GM19468 (cell line): ENCODE measurements at regions not wholly inside any gene's neighbourhood (a gene's known extent, or its start where the extent isn't known, plus 50 kb on each side); places are given as distances from the start of the nearest gene placed in this dataset.
"Not testable (repeated sequence)": the region's sequence is repeated elsewhere in the genome, so short reads cannot be mapped to it uniquely, and the experiment has no call there.

Source experiments
- ATAC-seq: cut with Tn5 transposase; IDR thresholded peaks from one replicate; pipeline ENCODE4 v1.9.1; 2021; ENCODE audit warnings: mild to moderate bottlenecking, moderate library complexity, moderate number of reproducible peaks; ENCODE audit not compliant: unreplicated experiment; ENCODE audit errors: extremely low read depth

DNA sequence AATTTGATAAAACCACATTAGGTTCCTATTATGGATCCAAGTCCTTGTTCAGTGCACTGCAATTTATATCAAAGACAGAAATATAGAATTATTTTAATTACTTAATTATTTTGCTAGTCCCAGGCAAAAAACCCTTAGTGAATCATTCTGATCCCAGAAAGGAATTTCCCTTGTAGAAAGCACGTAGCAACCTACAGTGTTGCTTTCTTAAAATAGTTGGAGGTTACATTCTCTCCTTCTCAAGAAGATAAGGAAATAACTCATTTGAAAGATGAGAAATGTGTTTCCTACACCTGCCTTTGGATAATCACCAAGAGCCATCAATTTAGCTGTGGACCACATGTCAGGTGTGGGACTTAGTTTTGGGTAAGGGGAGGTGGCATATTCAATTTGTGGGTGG lies 434.9 kb downstream of the SHISA9 start:
- ATAC-seq: no peak

- not testable (repeated sequence) for ATAC-seq
Observed at GRCh38 chr16:13336907-13337881, 435.8 kb downstream of the SHISA9 start.

DNA sequence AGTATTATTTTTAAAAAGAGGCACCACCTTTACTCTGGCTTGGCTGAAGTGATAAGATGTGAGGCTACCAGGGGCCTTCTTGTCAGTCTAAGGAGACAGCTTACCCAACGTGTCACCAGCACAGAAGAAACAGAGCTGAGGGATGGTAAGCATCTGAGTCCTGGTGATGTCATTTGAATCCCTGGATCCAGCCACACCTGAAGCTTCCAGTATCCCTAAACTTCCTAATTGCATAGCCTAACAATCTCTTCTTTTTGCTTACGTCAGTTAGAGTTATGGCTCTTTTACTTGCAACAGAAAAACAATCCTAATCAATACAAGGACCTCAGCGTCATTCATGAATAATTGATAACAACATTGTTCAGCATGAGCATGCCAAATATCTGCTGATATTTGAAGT lies 436.6 kb downstream of the SHISA9 start:
- no peak for ATAC-seq

DNA sequence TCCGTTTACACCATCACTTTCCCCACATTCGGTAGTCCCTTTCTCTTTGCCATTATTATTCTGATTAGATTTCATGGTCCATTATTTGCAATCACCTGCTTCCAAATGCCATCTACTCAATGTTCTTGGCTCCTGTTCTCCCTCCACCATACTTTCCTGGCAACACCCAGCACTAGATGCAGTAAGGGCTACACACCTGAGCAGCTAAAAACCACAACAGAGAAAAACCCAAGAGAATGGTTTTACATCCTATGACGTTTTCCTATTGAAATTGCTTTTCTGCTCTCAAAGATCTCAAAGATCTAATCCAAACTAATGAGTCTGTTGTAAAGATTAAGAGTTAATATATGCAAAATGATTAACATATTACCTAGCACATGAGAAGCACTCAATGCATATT lies 441.3 kb downstream of the SHISA9 start:
- no peak for ATAC-seq

DNA sequence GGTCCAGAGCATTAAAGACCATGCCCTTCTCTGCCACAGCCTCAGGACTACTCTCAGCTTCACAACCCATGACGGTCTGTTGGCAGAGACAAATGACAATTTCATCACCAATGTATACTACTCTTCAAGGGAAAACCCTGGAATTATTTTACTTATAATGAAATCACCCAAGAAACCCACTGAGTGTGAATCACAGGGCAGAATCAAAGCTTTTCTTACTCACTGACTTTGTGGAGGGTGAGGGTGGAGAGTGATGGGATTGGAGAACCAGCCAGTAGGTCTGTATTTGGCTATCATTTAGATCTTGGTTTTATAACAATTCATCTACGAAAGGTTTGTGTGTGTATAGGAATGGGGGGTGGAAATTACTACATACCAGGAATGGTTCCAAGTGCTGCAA lies 442.6 kb downstream of the SHISA9 start:
- no peak for ATAC-seq

- ATAC-seq: no peak
Observed at GRCh38 chr16:13348416-13348815, 447.0 kb downstream of the SHISA9 start.

GRCh38 chr16:13350000-13350399 lies 448.6 kb downstream of the SHISA9 start:
- no peak for ATAC-seq

GRCh38 chr16:13351181-13351580 lies 449.8 kb downstream of the SHISA9 start:
- no peak for ATAC-seq

GRCh38 chr16:13351601-13352217 lies 450.3 kb downstream of the SHISA9 start:
- ATAC-seq: no peak

GRCh38 chr16:13352796-13353195 lies 451.4 kb downstream of the SHISA9 start:
- not testable (repeated sequence) for ATAC-seq

DNA sequence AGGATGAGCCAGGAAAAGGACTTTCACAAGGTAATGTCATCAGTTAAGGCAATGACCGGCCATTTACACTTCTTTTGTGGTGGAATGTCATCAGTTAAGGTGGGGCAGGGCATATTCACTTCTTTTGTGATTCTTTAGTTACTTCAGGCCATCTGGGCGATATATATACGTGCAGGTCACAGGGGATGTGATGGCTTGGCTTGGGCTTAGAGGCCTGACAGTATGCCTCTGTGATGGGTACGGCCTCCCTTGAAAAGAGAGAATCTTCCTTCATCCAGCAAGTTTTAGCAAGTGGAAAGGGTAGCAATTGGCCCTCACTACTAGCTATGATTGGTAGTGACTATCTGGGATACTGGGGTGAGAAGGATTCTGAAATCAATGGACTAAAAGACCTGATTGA lies 456.4 kb downstream of the SHISA9 start:
- not testable (repeated sequence) for ATAC-seq

- no peak for ATAC-seq
Observed at GRCh38 chr16:13359835-13360234, 458.4 kb downstream of the SHISA9 start.

- ATAC-seq: no peak
Observed at GRCh38 chr16:13372421-13372820, 471.0 kb downstream of the SHISA9 start.

- ATAC-seq: no peak
Observed at GRCh38 chr16:13376174-13376573, 474.8 kb downstream of the SHISA9 start.

DNA sequence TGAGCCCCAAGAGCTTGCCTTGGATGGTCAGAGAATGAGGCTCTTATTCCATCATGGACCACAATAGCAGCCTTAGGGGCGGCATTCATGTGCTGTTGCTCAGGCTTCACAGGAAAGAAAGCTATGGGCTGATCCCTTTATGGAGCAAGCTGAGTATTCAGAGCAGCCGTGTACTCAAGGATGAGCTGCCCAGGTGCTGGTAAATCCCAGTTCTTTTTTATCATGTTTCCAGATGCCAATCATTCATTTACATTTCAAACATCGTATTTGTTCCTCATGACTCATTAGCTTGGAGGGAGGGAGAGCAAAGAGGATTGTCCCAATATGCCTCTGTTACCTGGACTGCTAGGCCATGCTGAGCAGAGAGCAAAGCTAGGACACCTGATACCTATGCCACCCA lies 475.7 kb downstream of the SHISA9 start:
- no peak for ATAC-seq

DNA sequence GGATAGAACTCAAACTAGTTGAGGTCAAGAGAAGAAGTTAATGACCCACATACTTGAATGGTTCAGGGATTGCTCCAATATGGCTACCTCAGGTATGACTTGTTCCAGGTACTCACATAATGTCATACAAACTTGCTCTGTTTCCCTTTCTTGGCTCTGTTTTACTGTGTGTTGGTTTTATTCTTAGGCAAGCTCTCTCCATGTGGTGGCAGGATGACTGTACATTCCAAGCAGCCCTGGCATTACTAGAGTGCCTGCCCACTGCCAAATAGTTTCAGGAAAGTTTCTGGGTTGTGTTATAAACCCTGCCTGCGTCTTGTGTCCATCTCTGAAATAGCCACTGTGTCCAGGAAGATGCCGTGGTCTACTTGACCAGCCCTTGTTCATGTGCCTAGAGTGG lies 476.8 kb downstream of the SHISA9 start:
- no peak for ATAC-seq

DNA sequence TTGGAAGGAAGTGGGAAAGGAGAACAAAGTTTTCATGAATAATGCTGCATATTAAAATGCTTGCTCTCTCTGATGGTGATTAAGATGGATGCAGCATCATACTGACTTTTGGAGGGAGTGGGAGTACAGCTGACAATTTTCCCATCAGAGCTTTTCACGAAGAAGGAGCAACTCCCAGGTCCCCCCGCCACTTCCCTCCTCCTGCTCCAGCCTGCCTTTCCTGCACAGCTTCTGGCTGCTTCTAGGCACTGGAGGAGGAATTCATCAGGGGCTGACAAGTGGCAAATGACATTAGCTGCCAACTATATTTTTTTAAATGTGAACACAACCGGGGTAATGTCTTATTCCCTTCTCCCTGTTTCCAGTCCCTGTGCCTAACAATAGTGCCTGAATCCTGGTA lies 477.9 kb downstream of the SHISA9 start:
- no peak for ATAC-seq

DNA sequence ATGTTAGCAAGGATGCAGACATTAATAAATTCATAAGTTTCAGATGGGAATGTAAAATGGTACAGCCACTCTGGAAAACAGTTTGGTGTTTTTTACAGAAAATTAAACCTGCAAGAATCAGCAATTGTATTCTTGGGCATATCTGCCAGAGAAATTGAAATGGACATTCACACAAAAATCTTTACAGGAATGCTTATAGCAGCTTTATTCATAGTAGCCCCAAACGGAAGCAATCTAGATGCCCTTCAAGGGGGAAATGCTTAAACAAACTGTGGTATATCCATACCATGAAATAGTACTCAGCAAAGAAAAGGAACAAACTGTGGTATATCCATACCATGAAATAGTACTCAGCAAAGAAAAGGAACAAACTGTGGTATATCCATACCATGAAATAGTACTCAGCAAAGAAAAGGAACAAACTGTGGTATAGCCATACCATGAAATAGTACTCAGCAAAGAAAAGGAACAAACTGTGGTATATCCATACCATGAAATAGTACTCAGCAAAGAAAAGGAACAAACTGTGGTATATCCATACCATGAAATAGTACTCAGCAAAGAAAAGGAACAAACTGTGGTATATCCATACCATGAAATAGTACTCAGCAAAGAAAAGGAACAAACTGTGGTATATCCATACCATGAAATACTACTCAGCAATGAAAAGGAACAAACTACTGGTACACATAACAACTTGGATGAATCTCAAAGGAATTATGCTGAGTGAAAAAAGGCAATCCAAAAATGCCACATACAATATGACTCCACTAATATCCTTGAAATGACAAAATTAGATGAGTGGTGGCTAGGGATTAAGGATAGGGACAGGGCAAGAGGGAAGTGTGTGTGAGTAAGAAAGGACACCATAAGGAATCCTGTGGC lies 484.0 kb downstream of the SHISA9 start:
- not testable (repeated sequence) for ATAC-seq

DNA sequence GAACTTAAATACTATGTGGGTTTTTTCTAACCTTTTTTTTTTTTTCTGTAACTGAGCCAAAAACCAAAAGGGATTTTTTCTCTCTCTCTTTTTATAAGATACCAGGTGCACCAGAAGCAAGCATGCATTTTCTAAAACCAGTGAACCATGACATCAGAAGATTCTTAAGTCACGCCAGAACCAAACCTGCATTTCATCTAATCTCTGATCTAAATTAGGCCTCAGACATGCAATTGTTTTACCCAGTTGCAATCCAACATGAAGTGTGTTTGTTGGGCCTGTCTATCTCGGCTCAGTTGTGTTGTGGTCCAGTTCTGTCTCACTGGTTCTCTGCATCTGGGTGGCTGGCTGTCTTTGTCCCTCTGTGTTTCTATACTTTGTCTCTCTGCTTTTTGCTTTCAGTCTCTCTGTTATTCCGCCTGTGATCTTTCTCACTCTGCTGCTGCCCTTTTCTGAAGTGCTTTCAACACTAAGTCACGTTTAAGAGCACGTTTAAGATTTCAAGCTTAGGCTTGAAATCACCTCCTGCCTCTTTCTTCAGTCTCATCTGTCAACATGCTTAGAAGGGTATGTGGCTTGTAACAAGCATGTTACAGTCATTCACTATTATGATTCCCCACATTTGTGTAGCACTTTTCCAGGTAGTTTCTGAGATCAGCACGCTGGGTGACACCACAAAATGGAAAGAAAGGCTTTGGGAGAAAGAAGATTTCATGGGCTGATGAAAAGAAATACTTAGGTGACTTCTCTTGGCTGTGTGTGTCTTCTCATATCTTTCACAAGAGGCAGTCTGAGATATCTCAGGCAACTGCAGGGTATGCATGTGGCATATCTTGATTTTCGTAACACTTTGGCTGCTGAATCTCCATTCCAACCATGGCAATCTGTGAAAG lies 488.9 kb downstream of the SHISA9 start:
- ATAC-seq: no peak

DNA sequence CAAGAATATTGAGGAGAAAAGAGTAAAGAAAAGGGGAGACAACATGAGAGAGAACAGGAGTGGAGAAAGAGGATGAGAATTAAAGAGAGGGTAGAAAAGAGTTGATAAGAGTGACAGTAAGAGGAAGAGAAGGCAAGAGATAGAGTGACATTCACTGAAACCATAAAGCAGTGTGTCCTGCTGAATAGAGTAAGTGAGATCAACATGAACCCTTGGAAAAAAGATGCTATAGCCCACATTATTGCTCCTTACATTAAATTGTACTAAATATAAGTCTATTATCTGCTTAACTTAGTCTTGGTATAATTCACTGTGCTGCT lies 489.5 kb downstream of the SHISA9 start:
- no peak for ATAC-seq
